Astrocyte (in vitro differentiated cells and primary cell): ENCODE measurements at regions not wholly inside any gene's neighbourhood (a gene's known extent, or its start where the extent isn't known, plus 50 kb on each side); places are given as distances from the start of the nearest gene placed in this dataset.

Experiments used
- CTCF ChIP-seq: IDR thresholded peaks from 2 replicates; pipeline ENCODE4 v1.5.1; 2011; ENCODE audit warnings: low read depth, mild to moderate bottlenecking, inconsistent platforms, low read length, moderate library complexity; ENCODE audit not compliant: insufficient read depth
- EZH2 ChIP-seq: IDR thresholded peaks from 2 replicates; pipeline ENCODE4 v1.6.1; 2012; ENCODE audit warnings: mild to moderate bottlenecking, low read length, inconsistent platforms; ENCODE audit not compliant: insufficient read depth

GRCh38 chr15:88375234-88375927 is 91.8 kb downstream of the MRPL46 start:
- TF ChIP-seq CTCF (no peak), EZH2 (no peak)
